Vagina (tissue), 2 donors: ENCODE measurements at regions not wholly inside any gene's neighbourhood (a gene's known extent, or its start where the extent isn't known, plus 50 kb on each side); places are given as distances from the start of the nearest gene placed in this dataset.

Source experiments
- CTCF ChIP-seq, 3 experiments: fragments of 450-650 bp in 2 of 3; fragments of 200-600 bp in 1 of 3; sonication (generic) in 1 of 3; IDR thresholded peaks; one replicate each; pipeline ENCODE4 v1.5.1; 2017 to 2019; ENCODE audit warnings: antibody characterized with exemption in 3 of 3, mild to moderate bottlenecking in 2 of 3, moderate library complexity in 2 of 3
- POLR2A ChIP-seq, 2 donors: fragments of 450-650 bp; IDR thresholded peaks; one replicate each; pipeline ENCODE4 v1.6.1; 2017; ENCODE audit warnings: antibody characterized with exemption in 2 of 2, mild to moderate bottlenecking in 2 of 2, moderate library complexity in 2 of 2
- POLR2AphosphoS5 ChIP-seq, 2 donors: sonication (generic); formaldehyde crosslinking; IDR thresholded peaks; one replicate each; pipeline ENCODE4 v1.9.0; 2017; ENCODE audit warnings: antibody characterized with exemption in 2 of 2, mild to moderate bottlenecking in 2 of 2, low read depth in 1 of 2; ENCODE audit not compliant: insufficient read depth in 1 of 2

- TF ChIP-seq CTCF (IDR thresholded peaks at IDR 0.05) (no peak), POLR2A (IDR thresholded peaks at IDR 0.05) (no peak), POLR2AphosphoS5 (IDR thresholded peaks at IDR 0.05; ENCODE audit: insufficient read depth in 1 of 2, low read depth in 1 of 2) (no peak)
Observed at GRCh38 chr7:52362521-52362920, 672.9 kb upstream of the POM121L12 start.
